MCF 10A (cell line): ENCODE measurements at regions not wholly inside any gene's neighbourhood (a gene's known extent, or its start where the extent isn't known, plus 50 kb on each side); places are given as distances from the start of the nearest gene placed in this dataset.
"Not testable (repeated sequence)": the region's sequence is repeated elsewhere in the genome, so short reads cannot be mapped to it uniquely, and the experiment has no call there.

Experiments used
- BruUV-seq: library from RNA; stranded (reverse); fragments of 400-500 nt; replicated peaks from 2 replicates; lab custom pipeline; 2021; lab: Mats Ljungman, UMichigan
- CTCF ChIA-PET: fragments of 300-600 bp; sonication (Branson Sonifier 250); formaldehyde crosslinking; extraction: SDS; loops from one replicate; lab custom pipeline; 2021; ENCODE audit warnings: antibody characterized with exemption, inconsistent platforms; lab: Yijun Ruan, JAX
- POLR2A ChIA-PET: fragments of 300-600, 350-650 bp; sonication (Branson Sonifier 250); formaldehyde crosslinking; extraction: SDS; loops from one replicate; lab custom pipeline; 2020; ENCODE audit warnings: antibody characterized with exemption, inconsistent platforms; lab: Yijun Ruan, JAX
- DNase-seq: peaks from one replicate; pipeline ENCODE4 v3.0.0-alpha.2; 2018; ENCODE audit not compliant: unreplicated experiment
- H3K27ac Mint-ChIP-seq: one replicate; pipeline ENCODE4 v1.8.0; 2022; ENCODE audit warnings: mild to moderate bottlenecking, low read depth, mixed read lengths; ENCODE audit not compliant: unreplicated experiment
- H3K27me3 Mint-ChIP-seq: one replicate; pipeline ENCODE4 v1.8.0; 2022; ENCODE audit warnings: mixed read lengths; ENCODE audit not compliant: insufficient read depth, unreplicated experiment
- H3K36me3 Mint-ChIP-seq: one replicate; pipeline ENCODE4 v1.8.0; 2022; ENCODE audit warnings: mild to moderate bottlenecking, moderate library complexity, mixed read lengths; ENCODE audit not compliant: insufficient read depth, unreplicated experiment
- H3K4me1 Mint-ChIP-seq: one replicate; pipeline ENCODE4 v1.8.0; 2022; ENCODE audit warnings: mixed read lengths; ENCODE audit not compliant: insufficient read depth, unreplicated experiment
- H3K4me3 Mint-ChIP-seq: one replicate; pipeline ENCODE4 v1.8.0; 2022; ENCODE audit warnings: mild to moderate bottlenecking, moderate library complexity, mixed read lengths; ENCODE audit not compliant: unreplicated experiment
- H3K9me3 Mint-ChIP-seq: one replicate; pipeline ENCODE4 v1.8.0; 2022; ENCODE audit warnings: mixed read lengths; ENCODE audit not compliant: unreplicated experiment
- CTCF ChIP-seq: fragments of 200-600 bp; IDR thresholded peaks from one replicate; pipeline ENCODE4 v1.8.0; 2022; ENCODE audit warnings: antibody characterized with exemption, mild to moderate bottlenecking; ENCODE audit not compliant: unreplicated experiment
- intact Hi-C: fragments of 100-400 bp; cut with micrococcal nuclease; formaldehyde crosslinking; loops from 2 replicates; pipeline ENCODE4 v1.14.1; 2022

- CTCF ChIA-PET, result interaction anchor here (0.6 to 0.7 kb wide), 2 partner anchors 529 to 865 kb away, joined by 3 to 4 read pairs; no protein-coding TSS in a partner anchor
- TF ChIP-seq CTCF, result no peak
- H3K27me3 Mint-ChIP-seq, result no peaks in the 10 kb centered on the region
- H3K4me1 Mint-ChIP-seq, result peaks cover 11% of the 10 kb centered on the region
- POLR2A ChIA-PET, result interaction anchor here (0.8 to 2.2 kb wide), 2 partner anchors 10 to 37 kb away, joined by 3 to 6 read pairs; no protein-coding TSS in a partner anchor
- intact Hi-C loops, result no loop called here
- peaks cover 15% of the 10 kb centered on the region for H3K9me3 Mint-ChIP-seq
- H3K4me3 Mint-ChIP-seq, result no peak overlapping the region
- no TSS peak for BruUV-seq
- no peak overlapping the region for H3K27ac Mint-ChIP-seq
- peaks cover 83% of the 10 kb centered on the region for H3K36me3 Mint-ChIP-seq
- DNase-seq, result no peak
These were observed 153.9 kb downstream of the UTRN start for GRCh38 chr6:144439016-144439415.

- Mint-ChIP-seq H3K36me3 (peaks cover 78% of the 10 kb centered on the region), H3K9me3 (peaks cover 15% of the 10 kb centered on the region)
- intact Hi-C loops, H3K4me3 Mint-ChIP-seq, BruUV-seq, H3K4me1 Mint-ChIP-seq, DNase-seq, H3K27me3 Mint-ChIP-seq, H3K27ac Mint-ChIP-seq, POLR2A ChIA-PET: not testable (repeated sequence)
- CTCF ChIA-PET, result interaction anchor here (1.1 kb wide), 1 partner anchor 13 kb away, joined by 3 read pairs; no protein-coding TSS in a partner anchor
These were observed 156.7 kb downstream of the UTRN start for GRCh38 chr6:144441801-144442200.

DNA sequence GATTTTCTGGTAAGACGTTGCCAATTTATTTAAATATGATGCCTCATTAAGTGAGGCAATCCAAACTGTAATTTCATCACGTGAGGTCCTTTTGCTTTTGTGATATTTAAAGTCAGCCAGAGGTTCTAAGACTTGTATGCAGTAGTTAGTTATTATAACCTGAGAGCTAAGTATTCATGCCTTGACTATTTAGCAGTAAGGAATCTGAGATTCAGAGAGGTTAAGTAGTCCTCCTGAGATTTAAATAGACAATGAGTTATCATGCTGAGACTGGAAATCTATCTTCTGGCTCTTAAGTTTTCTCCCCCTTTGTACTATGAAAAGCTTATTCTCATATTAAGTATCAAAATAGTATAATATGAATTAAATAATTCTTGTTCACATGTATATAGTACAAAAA is 158.0 kb downstream of the UTRN start:
- Mint-ChIP-seq H3K9me3 (peaks cover 15% of the 10 kb centered on the region), H3K4me1 (no peaks in the 10 kb centered on the region), H3K27me3 (no peaks in the 10 kb centered on the region), H3K4me3 (no peak overlapping the region), H3K27ac (no peak overlapping the region), H3K36me3 (peaks cover 75% of the 10 kb centered on the region)
- POLR2A ChIA-PET, result no interaction called here
- BruUV-seq, result no TSS peak
- no peak for TF ChIP-seq CTCF
- DNase-seq, result no peak
- intact Hi-C loops, result no loop called here
- CTCF ChIA-PET, result no interaction called here

- H3K27ac Mint-ChIP-seq, result no peak overlapping the region
- H3K27me3 Mint-ChIP-seq, result no peaks in the 10 kb centered on the region
- ChIA-PET CTCF (no interaction called here), POLR2A (no interaction called here)
- H3K9me3 Mint-ChIP-seq, result peaks cover 1% of the 10 kb centered on the region
- DNase-seq, result no peak
- H3K4me1 Mint-ChIP-seq, result no peaks in the 10 kb centered on the region
- H3K36me3 Mint-ChIP-seq, result peaks cover 56% of the 10 kb centered on the region
- BruUV-seq, result no TSS peak
- no peak overlapping the region for H3K4me3 Mint-ChIP-seq
- no peak for TF ChIP-seq CTCF
- intact Hi-C loops, result no loop called here
These were observed 162.3 kb downstream of the UTRN start for GRCh38 chr6:144447472-144447871.

DNA sequence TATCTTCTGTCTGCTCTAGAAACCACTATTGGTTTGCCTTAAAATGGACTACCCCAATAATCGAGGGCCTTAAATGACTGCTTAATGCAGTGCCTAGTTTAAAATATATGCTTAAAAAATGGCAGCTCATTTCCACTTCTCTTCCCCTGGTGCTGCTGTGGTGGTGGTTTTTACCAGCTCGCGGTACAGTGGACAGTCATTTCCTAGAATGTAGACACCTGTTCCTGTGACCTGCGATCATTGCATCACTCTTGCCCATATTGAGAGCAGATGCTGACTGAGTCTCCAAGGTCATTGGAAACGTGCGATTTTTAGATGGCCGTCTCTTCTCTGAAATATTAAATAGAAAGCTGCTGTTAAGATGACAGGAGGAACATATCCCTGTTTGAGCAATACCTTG is 164.1 kb downstream of the UTRN start:
- Mint-ChIP-seq H3K36me3 (peaks cover 49% of the 10 kb centered on the region), H3K9me3 (no peaks in the 10 kb centered on the region), H3K27ac (no peak overlapping the region), H3K4me1 (no peaks in the 10 kb centered on the region), H3K4me3 (no peak overlapping the region), H3K27me3 (no peaks in the 10 kb centered on the region)
- DNase-seq, result no peak
- BruUV-seq, result no TSS peak
- no peak for TF ChIP-seq CTCF
- intact Hi-C loops, result no loop called here
- ChIA-PET POLR2A (no interaction called here), CTCF (interaction anchor here (0.9 kb wide), 1 partner anchor 14 kb away, joined by 6 read pairs; no protein-coding TSS in a partner anchor)
